B cell (primary cell): ENCODE measurements at regions not wholly inside any gene's neighbourhood (a gene's known extent, or its start where the extent isn't known, plus 50 kb on each side); places are given as distances from the start of the nearest gene placed in this dataset.
A peak's percentile ranks its signal among the peaks of the same experiment; 100 is the strongest.
"Not testable (repeated sequence)": the region's sequence is repeated elsewhere in the genome, so short reads cannot be mapped to it uniquely, and the experiment has no call there.

Source experiments
- ATAC-seq: fragments of 200-7000 bp; cut with Tn5 transposase; one replicate; pipeline ENCODE4 v1.10.0; 2021; ENCODE audit warnings: low read depth, mild to moderate bottlenecking, moderate number of reproducible peaks, moderate library complexity
- CTCF ChIA-PET: fragments of 350-600 bp; sonication (Branson Sonifier 250); formaldehyde crosslinking; loops from one replicate; lab custom pipeline; 2021; ENCODE audit warnings: antibody characterized with exemption, inconsistent platforms; lab: Charles Lee
- POLR2A ChIA-PET: fragments of 350-600 bp; sonication (Branson Sonifier 250); formaldehyde crosslinking; loops from one replicate; lab custom pipeline; 2021; ENCODE audit warnings: antibody characterized with exemption; lab: Charles Lee
- DNase-seq: peaks from one replicate; pipeline ENCODE4 v3.0.0; 2013
- H2AFZ ChIP-seq: 2 replicates; pipeline ENCODE4 v1.6.1; 2012; ENCODE audit warnings: mild to moderate bottlenecking, low read depth, low read length; ENCODE audit not compliant: insufficient read depth, poor library complexity, severe bottlenecking
- H3K27ac ChIP-seq, 2 donors: 1 replicate in 1 of 2; 2 replicates in 1 of 2; pipeline ENCODE4 v1.5.1; 2012 to 2013; ENCODE audit warnings: low read length in 2 of 2, mild to moderate bottlenecking in 2 of 2, moderate library complexity in 1 of 2
- H3K27me3 ChIP-seq, 4 experiments: fragments of 200-600 bp in 1 of 4; sonication (generic) in 1 of 4; replicated peaks in 1 of 4; 1 replicate in 2 of 4; 2 replicates in 2 of 4; pipeline versions ENCODE4 v1.6.1 to v1.7.0; 2013 to 2016; ENCODE audit warnings: low read length in 3 of 4, mild to moderate bottlenecking in 2 of 4, mixed read lengths in 1 of 4, moderate library complexity in 1 of 4; ENCODE audit not compliant: insufficient read depth in 4 of 4, control insufficient read depth in 3 of 4; ENCODE audit errors: control extremely low read depth in 1 of 4
- H3K36me3 ChIP-seq, 2 experiments: replicated peaks in 1 of 2; 1 replicate in 1 of 2; 2 replicates in 1 of 2; pipeline versions ENCODE4 v1.6.1 to v1.7.1; 2013; ENCODE audit warnings: low read length in 1 of 2; ENCODE audit not compliant: insufficient read depth in 2 of 2, control insufficient read depth in 1 of 2; ENCODE audit errors: control extremely low read depth in 1 of 2, extremely low read depth in 1 of 2
- H3K4me1 ChIP-seq, 2 donors: fragments of 200-600 bp in 1 of 2; sonication (generic) in 1 of 2; 1 replicate in 1 of 2; 2 replicates in 1 of 2; pipeline versions ENCODE4 v1.5.1 to v1.6.1; 2013 to 2017; ENCODE audit warnings: low read length in 2 of 2; ENCODE audit not compliant: control insufficient read depth in 2 of 2, insufficient read depth in 2 of 2
- H3K4me2 ChIP-seq: replicated peaks from 2 replicates; pipeline ENCODE3; 2012; ENCODE audit warnings: mild to moderate bottlenecking, low read depth, low read length; ENCODE audit not compliant: poor library complexity, severe bottlenecking
- H3K4me3 ChIP-seq, 5 experiments: fragments of 200-600 bp in 1 of 5; sonication (generic) in 1 of 5; 1 replicate in 3 of 5; 2 replicates in 2 of 5; pipeline versions ENCODE4 v1.5.1 to v1.7.0; 2011 to 2016; ENCODE audit warnings: low read length in 4 of 5, mild to moderate bottlenecking in 4 of 5, low read depth in 2 of 5, control low read depth in 1 of 5, moderate library complexity in 1 of 5; ENCODE audit not compliant: insufficient read depth in 1 of 5; ENCODE audit errors: control extremely low read depth in 1 of 5, extremely low read depth in 1 of 5
- H3K79me2 ChIP-seq: fragments of 200-600 bp; sonication (generic); one replicate; pipeline ENCODE4 v1.6.0; 2016; ENCODE audit warnings: low read length; ENCODE audit not compliant: control insufficient read depth, insufficient read depth
- H3K9ac ChIP-seq: fragments of 200-600 bp; sonication (generic); 2 replicates; pipeline ENCODE4 v1.6.1; 2017; ENCODE audit warnings: mild to moderate bottlenecking, low read length, moderate library complexity
- H3K9me3 ChIP-seq, 3 donors: one replicate each; pipeline versions ENCODE4 v1.6.1 to v1.7.1; 2013; ENCODE audit warnings: low read length in 2 of 3; ENCODE audit not compliant: control insufficient read depth in 2 of 3, insufficient read depth in 1 of 3; ENCODE audit errors: control extremely low read depth in 1 of 3
- H4K20me1 ChIP-seq: 2 replicates; pipeline ENCODE4 v1.6.0; 2012; ENCODE audit warnings: mild to moderate bottlenecking, low read length; ENCODE audit not compliant: insufficient read depth, control insufficient read depth, poor library complexity, severe bottlenecking
- H3K27ac Mint-ChIP-seq: one replicate; pipeline ENCODE4 v1.8.0; 2021; ENCODE audit warnings: mixed read lengths
- H3K27me3 Mint-ChIP-seq: one replicate; pipeline ENCODE4 v1.8.0; 2021; ENCODE audit warnings: mixed read lengths
- H3K4me1 Mint-ChIP-seq: one replicate; pipeline ENCODE4 v1.8.0; 2021; ENCODE audit warnings: mixed read lengths
- H3K4me3 Mint-ChIP-seq: one replicate; pipeline ENCODE4 v1.8.0; 2021; ENCODE audit warnings: mixed read lengths
- H3K9me3 Mint-ChIP-seq: one replicate; pipeline ENCODE4 v1.8.0; 2022; ENCODE audit warnings: mixed read lengths; ENCODE audit not compliant: insufficient read depth
- EZH2 ChIP-seq: IDR thresholded peaks from 2 replicates; pipeline ENCODE4 v1.6.1; 2012; ENCODE audit warnings: borderline replicate concordance, low read depth, mild to moderate bottlenecking, moderate library complexity, low read length; ENCODE audit not compliant: insufficient read depth, poor library complexity, severe bottlenecking
- WGBS: methylation state at CpG from one replicate; pipeline ENCODE4 v1.1.5; 2013; ENCODE audit warnings: missing lambda C conversion rate; ENCODE audit not compliant: insufficient coverage; 5-methylcytosine and 5-hydroxymethylcytosine counted together
- intact Hi-C: fragments of 100-400 bp; cut with micrococcal nuclease; formaldehyde crosslinking; loops from one replicate; pipeline ENCODE4 v1.10.0; 2022
- TF ChIP-seq, protein P1 (sequence below): fragments of 200-600 bp; IDR thresholded peaks from one replicate; pipeline ENCODE4 v1.8.0; 2022; ENCODE audit warnings: antibody characterized with exemption, mild to moderate bottlenecking

DNA sequence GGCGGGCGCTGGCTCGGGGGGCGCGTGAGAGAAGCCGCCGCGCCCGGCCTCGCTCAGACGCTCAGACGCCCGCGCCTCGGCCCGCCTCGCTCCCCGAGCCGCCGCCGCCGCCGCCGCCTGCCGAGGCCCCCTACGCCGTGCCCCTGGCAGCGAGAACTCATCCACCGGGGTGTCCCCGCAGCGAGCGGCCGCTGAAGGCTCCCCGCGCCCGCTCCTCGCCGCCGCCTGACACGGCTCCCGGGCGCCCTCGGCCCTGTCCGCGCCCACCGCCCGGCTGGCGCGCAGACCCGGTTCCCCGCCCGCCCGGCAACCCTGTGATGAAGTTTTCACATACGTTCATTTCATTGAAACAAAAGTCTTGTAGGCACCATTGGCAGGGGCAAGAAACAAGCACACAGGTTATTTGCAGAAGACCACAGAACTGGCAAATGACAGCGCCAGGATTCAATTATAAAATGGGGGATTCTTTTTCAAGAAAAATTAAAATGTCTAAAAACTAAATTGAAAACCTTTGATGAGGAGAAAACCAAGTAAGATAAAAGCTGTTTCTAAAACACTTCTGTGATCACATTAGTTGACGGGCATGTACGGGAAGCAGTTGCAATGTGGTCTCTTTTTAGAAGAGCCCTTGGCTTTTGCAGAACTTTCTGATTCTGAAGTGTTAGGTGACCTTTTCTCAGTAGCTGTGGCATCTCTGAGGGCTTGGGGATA lies 50.5 kb upstream of the TUBA3D start:
- Mint-ChIP-seq H3K4me1 (peaks cover 3% of the 10 kb centered on the region), H3K9me3 (no peaks in the 10 kb centered on the region), H3K27me3 (peaks cover 66% of the 10 kb centered on the region), H3K27ac (no peak overlapping the region), H3K4me3 (peak overlapping the region; percentile 33)
- no peak overlapping the region for H3K4me2 ChIP-seq
- ChIA-PET POLR2A (no interaction called here), CTCF (no interaction called here)
- H3K27me3 ChIP-seq, result peaks cover 0 to 16% (median 11%) of the 10 kb centered on the region in 4 experiments
- H3K4me1 ChIP-seq, result no peaks in the 10 kb centered on the region
- 4% methylated on average over 56 of the region's 57 CpGs for WGBS
- H2AFZ ChIP-seq, result no peak overlapping the region
- H3K36me3 ChIP-seq, result no peaks in the 10 kb centered on the region
- H3K79me2 ChIP-seq, result no peaks in the 10 kb centered on the region
- no peak overlapping the region for H3K27ac ChIP-seq
- H3K9me3 ChIP-seq, result no peaks in the 10 kb centered on the region
- DNase-seq, result no peak
- H4K20me1 ChIP-seq, result no peaks in the 10 kb centered on the region
- no peak overlapping the region for H3K4me3 ChIP-seq
- no peak overlapping the region for H3K9ac ChIP-seq
- no peak for ATAC-seq
- TF ChIP-seq, protein P1, sequence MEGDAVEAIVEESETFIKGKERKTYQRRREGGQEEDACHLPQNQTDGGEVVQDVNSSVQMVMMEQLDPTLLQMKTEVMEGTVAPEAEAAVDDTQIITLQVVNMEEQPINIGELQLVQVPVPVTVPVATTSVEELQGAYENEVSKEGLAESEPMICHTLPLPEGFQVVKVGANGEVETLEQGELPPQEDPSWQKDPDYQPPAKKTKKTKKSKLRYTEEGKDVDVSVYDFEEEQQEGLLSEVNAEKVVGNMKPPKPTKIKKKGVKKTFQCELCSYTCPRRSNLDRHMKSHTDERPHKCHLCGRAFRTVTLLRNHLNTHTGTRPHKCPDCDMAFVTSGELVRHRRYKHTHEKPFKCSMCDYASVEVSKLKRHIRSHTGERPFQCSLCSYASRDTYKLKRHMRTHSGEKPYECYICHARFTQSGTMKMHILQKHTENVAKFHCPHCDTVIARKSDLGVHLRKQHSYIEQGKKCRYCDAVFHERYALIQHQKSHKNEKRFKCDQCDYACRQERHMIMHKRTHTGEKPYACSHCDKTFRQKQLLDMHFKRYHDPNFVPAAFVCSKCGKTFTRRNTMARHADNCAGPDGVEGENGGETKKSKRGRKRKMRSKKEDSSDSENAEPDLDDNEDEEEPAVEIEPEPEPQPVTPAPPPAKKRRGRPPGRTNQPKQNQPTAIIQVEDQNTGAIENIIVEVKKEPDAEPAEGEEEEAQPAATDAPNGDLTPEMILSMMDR, result no peak
- TF ChIP-seq EZH2, result no peak
- intact Hi-C loops, result no loop called here

DNA sequence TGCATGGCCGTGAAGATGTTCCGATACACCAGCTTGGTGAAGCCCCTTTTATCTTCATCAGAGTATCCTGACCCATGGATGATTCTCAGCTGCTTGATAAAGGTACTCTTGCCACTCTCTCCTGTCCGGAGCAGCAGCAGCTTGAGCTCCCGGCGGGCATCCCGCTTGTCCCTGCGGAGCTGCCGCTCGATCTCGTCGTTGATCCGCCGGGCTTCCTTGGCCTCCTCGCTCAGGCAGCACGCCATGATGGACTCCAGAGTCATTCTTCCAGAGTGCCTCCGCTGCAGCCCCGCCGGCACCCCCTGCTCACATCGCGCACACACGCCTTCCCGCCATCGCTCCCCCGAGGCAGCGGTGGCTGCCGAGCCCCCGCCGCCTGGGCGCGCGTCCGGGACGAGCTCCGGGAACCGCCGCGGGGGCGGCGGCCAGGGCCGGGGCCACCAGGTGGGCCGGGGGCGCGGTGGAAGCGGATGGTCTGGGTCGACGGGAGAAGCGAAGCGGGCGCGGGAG lies 51.3 kb upstream of the TUBA3D start:
- CTCF ChIA-PET, result not testable (repeated sequence)

DNA sequence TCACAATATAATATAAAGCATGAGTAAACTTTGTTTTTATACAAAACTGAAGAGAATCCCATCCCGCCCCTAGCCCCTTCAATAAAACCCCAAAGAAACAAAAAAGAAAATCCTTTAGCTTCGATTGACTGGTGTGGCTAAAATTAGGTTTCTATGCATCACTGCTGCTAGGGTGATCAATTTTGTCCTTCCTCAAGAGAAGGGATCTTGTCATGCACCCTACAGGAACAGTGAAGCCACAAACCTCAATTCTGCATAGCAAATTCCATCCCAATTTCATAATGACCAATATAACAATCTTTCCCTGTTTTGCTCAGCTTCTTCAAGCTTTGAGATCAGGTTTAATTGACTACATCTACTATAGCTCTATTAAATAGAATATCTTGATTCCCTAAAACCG lies 55.2 kb upstream of the TUBA3D start:
- peaks cover 53% of the 10 kb centered on the region for H3K27me3 Mint-ChIP-seq
- H3K27me3 ChIP-seq, H3K4me3 ChIP-seq, POLR2A ChIA-PET, H3K79me2 ChIP-seq, H3K27ac ChIP-seq, H3K4me1 Mint-ChIP-seq, intact Hi-C loops, DNase-seq, CTCF ChIA-PET, H3K9ac ChIP-seq, H3K4me1 ChIP-seq, H3K4me2 ChIP-seq, H2AFZ ChIP-seq, H3K9me3 Mint-ChIP-seq, ATAC-seq, H3K36me3 ChIP-seq, H3K9me3 ChIP-seq, H4K20me1 ChIP-seq, H3K4me3 Mint-ChIP-seq, H3K27ac Mint-ChIP-seq: not testable (repeated sequence)
- no CpG with 5 or more reads among the region's 3 CpGs for WGBS

More for the DNA sequence above, 51.3 kb upstream of the TUBA3D start:
- DNase-seq, ATAC-seq, H3K27ac Mint-ChIP-seq, H3K9ac ChIP-seq, H3K79me2 ChIP-seq, H3K4me2 ChIP-seq, H4K20me1 ChIP-seq, H3K4me3 ChIP-seq, H3K9me3 ChIP-seq, H3K36me3 ChIP-seq, H2AFZ ChIP-seq, H3K27ac ChIP-seq, intact Hi-C loops, H3K4me1 ChIP-seq, H3K4me1 Mint-ChIP-seq, H3K9me3 Mint-ChIP-seq, POLR2A ChIA-PET: not testable (repeated sequence)
- Mint-ChIP-seq H3K4me3 (peak overlapping the region; percentile 40), H3K27me3 (peaks cover 66% of the 10 kb centered on the region)
- WGBS, result 22% methylated on average over 47 of the region's 50 CpGs
- peaks cover 0 to 16% (median 11%) of the 10 kb centered on the region in 4 experiments for H3K27me3 ChIP-seq
